ENCODE measurements at regions not wholly inside any gene's neighbourhood (a gene's known extent, or its start where the extent isn't known, plus 50 kb on each side); places are given as distances from the start of the nearest gene placed in this dataset.

- Mint-ChIP-seq H3K27ac (no peak overlapping the region), H3K27me3 (ENCODE audit: low read depth) (peaks cover 6% of the 10 kb centered on the region)
Measured at GRCh38 chr10:61091531-61091930, 147.5 kb upstream of the RHOBTB1 start.

GRCh38 chr10:61089251-61089650 is 145.3 kb upstream of the RHOBTB1 start:
- Mint-ChIP-seq H3K36me3 (ENCODE audit: low read depth) (no peaks in the 10 kb centered on the region), H3K4me3 (no peak overlapping the region), H3K27ac (no peak overlapping the region), H3K9me3 (ENCODE audit: insufficient read depth) (no peaks in the 10 kb centered on the region), H3K4me1 (ENCODE audit: low read depth) (no peaks in the 10 kb centered on the region), H3K27me3 (ENCODE audit: low read depth) (no peaks in the 10 kb centered on the region)
- no peak for ATAC-seq
- ChIA-PET POLR2A (no interaction called here), CTCF (no interaction called here)
- DNase-seq: no peak

More at GRCh38 chr10:61091531-61091930, 147.5 kb upstream of the RHOBTB1 start:
- Mint-ChIP-seq H3K9me3 (ENCODE audit: insufficient read depth) (no peaks in the 10 kb centered on the region), H3K36me3 (ENCODE audit: low read depth) (no peaks in the 10 kb centered on the region), H3K4me3 (no peak overlapping the region), H3K4me1 (ENCODE audit: low read depth) (no peaks in the 10 kb centered on the region)
- ChIA-PET POLR2A (no interaction called here), CTCF (no interaction called here)
- ATAC-seq: no peak
- DNase-seq: no peak

- Mint-ChIP-seq H3K36me3 (ENCODE audit: low read depth) (no peaks in the 10 kb centered on the region), H3K27ac (no peak overlapping the region), H3K4me1 (ENCODE audit: low read depth) (no peaks in the 10 kb centered on the region), H3K4me3 (no peak overlapping the region), H3K27me3 (ENCODE audit: low read depth) (peaks cover 2% of the 10 kb centered on the region), H3K9me3 (ENCODE audit: insufficient read depth) (no peaks in the 10 kb centered on the region)
- no peak for ATAC-seq
- ChIA-PET POLR2A (no interaction called here), CTCF (no interaction called here)
- no peak for DNase-seq
Measured at GRCh38 chr10:61084493-61084892, 140.5 kb upstream of the RHOBTB1 start.

- no peak for ATAC-seq
- no peaks in the 10 kb centered on the region for H3K4me1 Mint-ChIP-seq (ENCODE audit: low read depth)
- H3K27ac Mint-ChIP-seq: no peak overlapping the region
- H3K36me3 Mint-ChIP-seq (ENCODE audit: low read depth): no peaks in the 10 kb centered on the region
- H3K9me3 Mint-ChIP-seq (ENCODE audit: insufficient read depth): no peaks in the 10 kb centered on the region
- H3K4me3 Mint-ChIP-seq: no peak overlapping the region
- ChIA-PET POLR2A (no interaction called here), CTCF (no interaction called here)
- H3K27me3 Mint-ChIP-seq (ENCODE audit: low read depth): peaks cover 2% of the 10 kb centered on the region
- DNase-seq: no peak
Measured at GRCh38 chr10:61081301-61081700, 137.3 kb upstream of the RHOBTB1 start.

- no peak for DNase-seq
- no peaks in the 10 kb centered on the region for H3K4me1 Mint-ChIP-seq (ENCODE audit: low read depth)
- no peaks in the 10 kb centered on the region for H3K36me3 Mint-ChIP-seq (ENCODE audit: low read depth)
- no peaks in the 10 kb centered on the region for H3K9me3 Mint-ChIP-seq (ENCODE audit: insufficient read depth)
- H3K27me3 Mint-ChIP-seq (ENCODE audit: low read depth): peaks cover 2% of the 10 kb centered on the region
- H3K27ac Mint-ChIP-seq: no peak overlapping the region
- CTCF ChIA-PET: no interaction called here
- POLR2A ChIA-PET: no interaction called here
- ATAC-seq: no peak
- no peak overlapping the region for H3K4me3 Mint-ChIP-seq
Measured at GRCh38 chr10:61078542-61079275, 134.7 kb upstream of the RHOBTB1 start.

- Mint-ChIP-seq H3K27me3 (ENCODE audit: low read depth) (no peaks in the 10 kb centered on the region), H3K4me1 (ENCODE audit: low read depth) (no peaks in the 10 kb centered on the region), H3K4me3 (no peak overlapping the region), H3K36me3 (ENCODE audit: low read depth) (no peaks in the 10 kb centered on the region), H3K9me3 (ENCODE audit: insufficient read depth) (no peaks in the 10 kb centered on the region), H3K27ac (no peak overlapping the region)
- CTCF ChIA-PET: no interaction called here
- DNase-seq: no peak
- POLR2A ChIA-PET: no interaction called here
- ATAC-seq: no peak
Measured at GRCh38 chr10:61076572-61077114, 132.7 kb upstream of the RHOBTB1 start.

- no peak overlapping the region for H3K4me3 Mint-ChIP-seq
- H3K27ac Mint-ChIP-seq: no peak overlapping the region
- no peaks in the 10 kb centered on the region for H3K36me3 Mint-ChIP-seq (ENCODE audit: low read depth)
- ChIA-PET POLR2A (no interaction called here), CTCF (interaction anchor here (0.6 kb wide), 1 partner anchor 248 kb away, joined by 3 read pairs; no protein-coding TSS in a partner anchor)
- ATAC-seq: no peak
- no peaks in the 10 kb centered on the region for H3K27me3 Mint-ChIP-seq (ENCODE audit: low read depth)
- no peaks in the 10 kb centered on the region for H3K9me3 Mint-ChIP-seq (ENCODE audit: insufficient read depth)
- DNase-seq: no peak
- H3K4me1 Mint-ChIP-seq (ENCODE audit: low read depth): no peaks in the 10 kb centered on the region
Measured at GRCh38 chr10:61073391-61073790, 129.4 kb upstream of the RHOBTB1 start.

- H3K9me3 Mint-ChIP-seq (ENCODE audit: insufficient read depth): no peaks in the 10 kb centered on the region
- DNase-seq (no peak), ATAC-seq (no peak)
- no peak overlapping the region for H3K4me3 Mint-ChIP-seq
- ChIA-PET CTCF (no interaction called here), POLR2A (no interaction called here)
- H3K27ac Mint-ChIP-seq: no peak overlapping the region
- no peaks in the 10 kb centered on the region for H3K27me3 Mint-ChIP-seq (ENCODE audit: low read depth)
- H3K4me1 Mint-ChIP-seq (ENCODE audit: low read depth): no peaks in the 10 kb centered on the region
- H3K36me3 Mint-ChIP-seq (ENCODE audit: low read depth): no peaks in the 10 kb centered on the region
Measured at GRCh38 chr10:61071580-61071979, 127.6 kb upstream of the RHOBTB1 start.

GRCh38 chr10:61068471-61068870 is 124.5 kb upstream of the RHOBTB1 start:
- no peaks in the 10 kb centered on the region for H3K36me3 Mint-ChIP-seq (ENCODE audit: low read depth)
- H3K27me3 Mint-ChIP-seq (ENCODE audit: low read depth): no peaks in the 10 kb centered on the region
- no peak overlapping the region for H3K4me3 Mint-ChIP-seq
- H3K9me3 Mint-ChIP-seq (ENCODE audit: insufficient read depth): no peaks in the 10 kb centered on the region
- no peak overlapping the region for H3K27ac Mint-ChIP-seq
- ChIA-PET CTCF (no interaction called here), POLR2A (no interaction called here)
- ATAC-seq (no peak), DNase-seq (no peak)
- no peaks in the 10 kb centered on the region for H3K4me1 Mint-ChIP-seq (ENCODE audit: low read depth)

GRCh38 chr10:61067671-61068336 is 123.8 kb upstream of the RHOBTB1 start:
- ATAC-seq (no peak), DNase-seq (no peak)
- CTCF ChIA-PET: no interaction called here
- POLR2A ChIA-PET: no interaction called here
- H3K9me3 Mint-ChIP-seq (ENCODE audit: insufficient read depth): no peaks in the 10 kb centered on the region
- H3K4me1 Mint-ChIP-seq (ENCODE audit: low read depth): no peaks in the 10 kb centered on the region
- no peak overlapping the region for H3K27ac Mint-ChIP-seq
- no peak overlapping the region for H3K4me3 Mint-ChIP-seq
- no peaks in the 10 kb centered on the region for H3K27me3 Mint-ChIP-seq (ENCODE audit: low read depth)
- no peaks in the 10 kb centered on the region for H3K36me3 Mint-ChIP-seq (ENCODE audit: low read depth)

- ATAC-seq: no peak
- Mint-ChIP-seq H3K27me3 (ENCODE audit: low read depth) (peaks cover 2% of the 10 kb centered on the region), H3K4me1 (ENCODE audit: low read depth) (no peaks in the 10 kb centered on the region), H3K4me3 (no peak overlapping the region), H3K27ac (no peak overlapping the region), H3K36me3 (ENCODE audit: low read depth) (no peaks in the 10 kb centered on the region), H3K9me3 (ENCODE audit: insufficient read depth) (no peaks in the 10 kb centered on the region)
- DNase-seq: no peak
- CTCF ChIA-PET: no interaction called here
- POLR2A ChIA-PET: no interaction called here
Measured at GRCh38 chr10:61066661-61067344, 122.8 kb upstream of the RHOBTB1 start.

- Mint-ChIP-seq H3K36me3 (ENCODE audit: low read depth) (no peaks in the 10 kb centered on the region), H3K4me1 (ENCODE audit: low read depth) (no peaks in the 10 kb centered on the region), H3K9me3 (ENCODE audit: insufficient read depth) (no peaks in the 10 kb centered on the region), H3K4me3 (no peak overlapping the region), H3K27me3 (ENCODE audit: low read depth) (peaks cover 2% of the 10 kb centered on the region), H3K27ac (no peak overlapping the region)
- DNase-seq: no peak
- ChIA-PET POLR2A (no interaction called here), CTCF (no interaction called here)
- ATAC-seq: no peak
Measured at GRCh38 chr10:61065051-61065450, 121.1 kb upstream of the RHOBTB1 start.
